Lower leg skin (tissue), 4 donors: ENCODE measurements at regions not wholly inside any gene's neighbourhood (a gene's known extent, or its start where the extent isn't known, plus 50 kb on each side); places are given as distances from the start of the nearest gene placed in this dataset.

Experiments used
- DNase-seq, 2 donors: peaks; one replicate each; pipeline ENCODE4 v3.0.0-alpha.2; 2019; ENCODE audit warnings: low spot score in 2 of 2
- H3K4me3 ChIP-seq: fragments of 200-600 bp; sonication (generic); 2 replicates; pipeline ENCODE4 v1.5.1; 2017; ENCODE audit warnings: mild to moderate bottlenecking, low read depth; ENCODE audit not compliant: poor library complexity, severe bottlenecking
- CTCF ChIP-seq, 3 donors: fragments of 450-650 bp; IDR thresholded peaks; one replicate each; pipeline ENCODE4 v1.5.1; 2016; ENCODE audit warnings: antibody characterized with exemption in 3 of 3, mild to moderate bottlenecking in 3 of 3, moderate library complexity in 2 of 3
- POLR2A ChIP-seq, 2 donors: fragments of 450-650 bp; IDR thresholded peaks; one replicate each; pipeline ENCODE4 v1.6.1; 2016 to 2017; ENCODE audit warnings: antibody characterized with exemption in 2 of 2, mild to moderate bottlenecking in 1 of 2, moderate library complexity in 1 of 2
- WGBS, 2 donors: methylation state at CpG; one replicate each; pipeline ENCODE4 v1.1.5; 2018; 5-methylcytosine and 5-hydroxymethylcytosine counted together
- intact Hi-C: fragments of 100-400 bp; cut with DNase I; formaldehyde crosslinking; loops from one replicate; pipeline ENCODE4 v1.15.0; 2023; ENCODE audit warnings: low total_unique reads

- no peak for DNase-seq
- H3K4me3 ChIP-seq: no peak overlapping the region
- TF ChIP-seq POLR2A (IDR thresholded peaks at IDR 0.05) (no peak), CTCF (IDR thresholded peaks at IDR 0.05) (no peak)
- intact Hi-C loops: no loop called here
- 93 to 94% methylated on average over 6 of the region's 6 CpGs for WGBS, 2 donors
These were observed 1391.0 kb upstream of the ADGRB3 start for GRCh38 chr6:67244037-67244436.

DNA sequence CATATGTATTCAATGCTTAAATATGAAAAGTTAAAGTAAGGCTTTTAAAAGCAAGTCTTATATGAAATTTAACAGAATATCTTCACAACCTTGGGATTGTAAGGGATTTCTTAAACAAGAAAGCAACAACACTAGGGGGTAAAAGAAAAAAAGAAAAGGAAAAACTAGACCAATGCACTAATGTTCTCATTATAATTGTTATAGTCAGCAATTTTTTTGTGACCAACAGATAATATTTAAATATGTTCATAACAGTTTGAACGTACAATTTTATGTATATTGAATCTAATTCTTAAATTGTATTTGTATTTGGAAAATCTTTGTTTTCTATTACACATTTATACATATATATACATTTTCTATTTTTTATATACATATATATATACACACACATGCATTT, 1397.8 kb upstream of the ADGRB3 start:
- TF ChIP-seq POLR2A (IDR thresholded peaks at IDR 0.05) (no peak), CTCF (IDR thresholded peaks at IDR 0.05) (no peak)
- no peak overlapping the region for H3K4me3 ChIP-seq
- 76 to 87% methylated on average over 1 of the region's 1 CpG for WGBS, 2 donors
- DNase-seq: no peak
- intact Hi-C loops: no loop called here

- DNase-seq: no peak
- H3K4me3 ChIP-seq: no peak overlapping the region
- no peak for TF ChIP-seq POLR2A (IDR thresholded peaks at IDR 0.05)
- TF ChIP-seq CTCF (IDR thresholded peaks at IDR 0.05): no peak
- intact Hi-C loops: no loop called here
- 88 to 89% methylated on average over 1 of the region's 1 CpG for WGBS, 2 donors
These were observed 1404.0 kb upstream of the ADGRB3 start for GRCh38 chr6:67231092-67231491.

DNA sequence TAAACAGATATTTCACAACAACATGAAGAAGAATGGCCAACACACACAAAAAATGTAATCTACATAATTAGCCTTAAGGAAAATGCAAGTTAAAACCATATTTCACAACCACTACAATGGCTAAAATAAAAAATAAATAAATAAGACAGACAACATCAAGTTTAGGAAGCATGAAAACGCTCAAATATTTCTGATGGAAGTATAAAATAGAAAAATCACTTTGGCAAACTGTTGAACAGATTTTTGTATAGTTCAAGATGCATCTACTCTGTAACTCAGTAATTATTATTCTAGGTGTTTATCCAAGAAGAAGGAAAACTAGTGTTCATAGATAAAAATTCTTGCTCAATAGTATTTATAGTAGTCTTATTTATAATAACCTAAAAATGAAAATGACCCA, 1410.1 kb upstream of the ADGRB3 start:
- intact Hi-C loops: no loop called here
- no peak overlapping the region for H3K4me3 ChIP-seq
- TF ChIP-seq POLR2A (IDR thresholded peaks at IDR 0.05) (no peak), CTCF (IDR thresholded peaks at IDR 0.05) (no peak)
- WGBS, 2 donors: 38 to 56% methylated on average over 1 of the region's 1 CpG
- DNase-seq: no peak

DNA sequence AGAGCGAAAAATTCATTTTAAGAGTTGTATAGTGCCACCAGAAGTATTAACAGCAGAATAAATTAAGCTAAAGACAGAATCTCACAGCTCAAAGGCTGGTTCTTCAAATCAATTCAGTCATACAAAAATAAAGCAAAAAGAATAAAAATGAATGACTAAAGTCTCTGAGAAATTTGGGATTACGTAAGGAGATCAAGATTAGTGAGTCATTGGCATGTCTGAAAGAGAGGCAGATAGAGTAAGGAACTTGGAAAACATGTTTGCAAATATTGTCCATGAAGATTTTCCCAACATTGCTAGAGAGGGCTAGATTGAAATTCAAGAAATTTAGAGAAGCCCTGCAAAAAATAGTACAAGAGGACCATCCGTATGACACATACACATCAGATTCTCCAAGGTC, 1413.9 kb upstream of the ADGRB3 start:
- intact Hi-C loops: no loop called here
- H3K4me3 ChIP-seq: no peak overlapping the region
- TF ChIP-seq CTCF (IDR thresholded peaks at IDR 0.05): no peak
- no peak for DNase-seq
- WGBS, 2 donors: 89 to 95% methylated on average over 3 of the region's 3 CpGs

DNA sequence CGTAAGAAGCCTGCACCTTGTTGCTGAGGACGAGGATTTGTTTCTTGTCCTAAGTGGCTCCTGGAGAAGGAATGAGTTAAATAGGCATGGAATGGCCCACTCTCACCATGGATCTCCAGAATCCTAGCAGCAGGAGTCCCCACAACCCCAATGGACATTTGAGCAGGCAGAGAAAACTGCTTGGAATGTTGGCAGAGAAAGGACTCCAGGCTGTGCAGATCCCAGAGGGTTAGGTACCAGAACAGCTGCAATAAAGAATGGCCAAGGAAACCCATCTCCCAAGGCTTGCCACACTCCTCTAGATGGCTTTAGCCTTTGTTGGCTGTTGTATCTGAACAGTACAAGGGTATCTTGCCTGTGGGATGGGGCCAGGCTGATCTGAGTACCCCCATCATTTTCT, 1415.7 kb upstream of the ADGRB3 start:
- H3K4me3 ChIP-seq: no peak overlapping the region
- intact Hi-C loops: no loop called here
- TF ChIP-seq CTCF (IDR thresholded peaks at IDR 0.05) (no peak), POLR2A (IDR thresholded peaks at IDR 0.05) (no peak)
- 95 to 96% methylated on average over 2 of the region's 2 CpGs for WGBS, 2 donors
- no peak for DNase-seq
